IMR-90 (cell line): ENCODE measurements at regions not wholly inside any gene's neighbourhood (a gene's known extent, or its start where the extent isn't known, plus 50 kb on each side); places are given as distances from the start of the nearest gene placed in this dataset.

Experiments used
- ATAC-seq: fragments of 200-7000 bp; cut with Tn5 transposase; 2 replicates; pipeline ENCODE4 v1.9.1; 2020; ENCODE audit warnings: low read depth, mild to moderate bottlenecking, moderate library complexity
- BruUV-seq: library from RNA; stranded (reverse); fragments of 400-500 nt; replicated peaks from 2 replicates; lab custom pipeline; 2021; lab: Mats Ljungman, UMichigan
- CTCF ChIA-PET: fragments of 300-600 bp; formaldehyde crosslinking; extraction: SDS; loops from one replicate; lab custom pipeline; 2021; ENCODE audit warnings: antibody characterized with exemption; lab: Yijun Ruan, JAX
- POLR2A ChIA-PET: fragments of 300-600 bp; sonication (Branson Sonifier 250); formaldehyde crosslinking; loops from one replicate; lab custom pipeline; 2022; ENCODE audit warnings: antibody characterized with exemption; ENCODE audit not compliant: unreplicated experiment; lab: Charles Lee
- DNase-seq: peaks from one replicate; pipeline ENCODE4 v3.0.0; 2013
- H2AFZ ChIP-seq: replicated peaks from 2 replicates; pipeline ENCODE3; 2013; ENCODE audit warnings: low read length, mild to moderate bottlenecking; ENCODE audit not compliant: poor library complexity
- H2AK5ac ChIP-seq: 2 replicates; pipeline ENCODE4 v1.6.1; 2013; ENCODE audit warnings: low read depth, low read length, inconsistent platforms
- H2AK9ac ChIP-seq: replicated peaks from 2 replicates; pipeline ENCODE3; 2013; ENCODE audit warnings: mild to moderate bottlenecking, low read depth, low read length, moderate library complexity; ENCODE audit not compliant: poor library complexity
- H2BK120ac ChIP-seq: 2 replicates; pipeline ENCODE4 v1.6.1; 2013; ENCODE audit warnings: low read depth, low read length, inconsistent platforms
- H2BK15ac ChIP-seq: 3 replicates; pipeline ENCODE4 v1.6.1; 2013; ENCODE audit warnings: low read depth, low read length, inconsistent platforms
- H2BK20ac ChIP-seq: 2 replicates; pipeline ENCODE4 v1.6.1; 2013; ENCODE audit warnings: low read depth, mild to moderate bottlenecking, inconsistent platforms, low read length, moderate library complexity
- H2BK5ac ChIP-seq: 2 replicates; pipeline ENCODE4 v1.6.1; 2013; ENCODE audit warnings: mild to moderate bottlenecking, low read depth, low read length, inconsistent platforms; ENCODE audit not compliant: poor library complexity, severe bottlenecking
- H3K14ac ChIP-seq: replicated peaks from 2 replicates; pipeline ENCODE4 v1.6.1; 2013; ENCODE audit warnings: low read depth, low read length, inconsistent platforms
- H3K18ac ChIP-seq: 2 replicates; pipeline ENCODE4 v1.6.1; 2013; ENCODE audit warnings: low read depth, low read length, control low read depth
- H3K23ac ChIP-seq: 2 replicates; pipeline ENCODE4 v1.6.1; 2013; ENCODE audit warnings: low read depth, low read length, inconsistent platforms
- H3K27ac ChIP-seq: 2 replicates; pipeline ENCODE4 v1.5.1; 2013; ENCODE audit warnings: mild to moderate bottlenecking, control low read depth, low read length; ENCODE audit not compliant: insufficient read depth
- H3K27me3 ChIP-seq: 2 replicates; pipeline ENCODE4 v1.6.1; 2013; ENCODE audit warnings: low read length; ENCODE audit not compliant: control insufficient read depth, insufficient read depth
- H3K36me3 ChIP-seq: 2 replicates; pipeline ENCODE4 v1.6.1; 2013; ENCODE audit warnings: low read length, mixed read lengths; ENCODE audit not compliant: control insufficient read depth, insufficient read depth
- H3K4ac ChIP-seq: 2 replicates; pipeline ENCODE4 v1.6.1; 2013; ENCODE audit warnings: low read depth, low read length, inconsistent platforms
- H3K4me1 ChIP-seq: 2 replicates; pipeline ENCODE4 v1.6.1; 2013; ENCODE audit warnings: low read length, mixed read lengths; ENCODE audit not compliant: control insufficient read depth, insufficient read depth
- H3K4me2 ChIP-seq: 2 replicates; pipeline ENCODE4 v1.6.1; 2013; ENCODE audit warnings: low read depth, mild to moderate bottlenecking, control low read depth, low read length, moderate library complexity
- H3K4me3 ChIP-seq: 2 replicates; pipeline ENCODE4 v1.5.1; 2013; ENCODE audit warnings: low read depth, mild to moderate bottlenecking, control low read depth, low read length, moderate library complexity; ENCODE audit not compliant: insufficient read depth
- H3K56ac ChIP-seq: 2 replicates; pipeline ENCODE4 v1.6.1; 2013; ENCODE audit warnings: low read length, inconsistent platforms; ENCODE audit not compliant: insufficient read depth; ENCODE audit errors: extremely low read depth
- H3K79me1 ChIP-seq, 2 experiments: 2 replicates each; pipeline ENCODE4 v1.6.1; 2013; ENCODE audit warnings: low read length in 2 of 2, inconsistent platforms in 1 of 2, low read depth in 1 of 2
- H3K9ac ChIP-seq: 2 replicates; pipeline ENCODE4 v1.6.1; 2013; ENCODE audit warnings: low read depth, low read length, control low read depth
- H3K9me1 ChIP-seq: 2 replicates; pipeline ENCODE4 v1.6.1; 2013; ENCODE audit warnings: low read length, inconsistent platforms; ENCODE audit not compliant: insufficient read depth
- H3K9me3 ChIP-seq: 2 replicates; pipeline ENCODE4 v1.6.1; 2013; ENCODE audit warnings: low read length; ENCODE audit not compliant: control insufficient read depth, insufficient read depth
- H4K20me1 ChIP-seq: 2 replicates; pipeline ENCODE4 v1.6.1; 2013; ENCODE audit warnings: low read length, inconsistent platforms; ENCODE audit not compliant: insufficient read depth
- H4K5ac ChIP-seq: 2 replicates; pipeline ENCODE4 v1.6.1; 2013; ENCODE audit warnings: mild to moderate bottlenecking, low read depth, low read length, control low read depth
- H4K8ac ChIP-seq, 2 experiments: 2 replicates each; pipeline ENCODE4 v1.6.1; 2013; ENCODE audit warnings: low read depth in 2 of 2, low read length in 2 of 2, control low read depth in 1 of 2, inconsistent platforms in 1 of 2
- H4K91ac ChIP-seq: 2 replicates; pipeline ENCODE4 v1.6.1; 2013; ENCODE audit warnings: low read depth, low read length, inconsistent platforms; ENCODE audit not compliant: insufficient read depth
- MAFK ChIP-seq: IDR thresholded peaks from 2 replicates; pipeline ENCODE4 v1.6.1; 2012; ENCODE audit warnings: low read depth, low read length, improper control_type of control experiment
- MXI1 ChIP-seq: IDR thresholded peaks from 2 replicates; pipeline ENCODE4 v1.6.1; 2012; ENCODE audit warnings: low read depth, mild to moderate bottlenecking, low read length, moderate library complexity, borderline replicate concordance
- RAD21 ChIP-seq: IDR thresholded peaks from 2 replicates; pipeline ENCODE4 v1.6.1; 2012; ENCODE audit warnings: low read length, improper control_type of control experiment
- RCOR1 ChIP-seq: IDR thresholded peaks from 2 replicates; pipeline ENCODE4 v1.6.1; 2012; ENCODE audit warnings: mild to moderate bottlenecking, low read length, improper control_type of control experiment; ENCODE audit not compliant: insufficient replicate concordance
- WGBS, 2 experiments: methylation state at CpG; one replicate each; pipeline versions ENCODE4 v1.1.5 to v1.1.7; 2013; ENCODE audit warnings: missing lambda C conversion rate in 2 of 2; ENCODE audit not compliant: insufficient read length in 1 of 2; ENCODE audit errors: extremely low coverage in 2 of 2; 5-methylcytosine and 5-hydroxymethylcytosine counted together
- dilution Hi-C: fragments of 300-500 bp; cut with HindIII; formaldehyde crosslinking; loops from one replicate; pipeline ENCODE4 v1.14.3; 2018; ENCODE audit warnings: low sequenced_read_pairs; ENCODE audit not compliant: unreplicated experiment
- in situ Hi-C: fragments of 300-500 bp; cut with MboI; formaldehyde crosslinking; loops from 3 replicates; pipeline ENCODE4 v1.14.3; 2019; ENCODE audit warnings: low sequenced_read_pairs, inconsistent platforms, mixed read lengths
- intact Hi-C: fragments of 100-400 bp; cut with micrococcal nuclease; formaldehyde crosslinking; loops from 2 replicates; pipeline ENCODE4 v1.10.0; 2022
- TF ChIP-seq, protein P1 (sequence below): conservative IDR thresholded peaks from 2 replicates; pipeline ENCODE4 v1.5.1; 2012; ENCODE audit warnings: mild to moderate bottlenecking, low read depth, low read length, improper control_type of control experiment
- TF ChIP-seq, protein P2 (sequence below): fragments of 150-350 bp; IDR thresholded peaks from 2 replicates; pipeline ENCODE4 v1.6.1; 2017; ENCODE audit warnings: mild to moderate bottlenecking, antibody characterized with exemption, low read length, low read depth
- TF ChIP-seq, protein P3 (sequence below): fragments of 150-350 bp; IDR thresholded peaks from 2 replicates; pipeline ENCODE4 v1.6.1; 2016; ENCODE audit warnings: low read depth, mild to moderate bottlenecking, low read length, moderate library complexity, borderline replicate concordance

DNA sequence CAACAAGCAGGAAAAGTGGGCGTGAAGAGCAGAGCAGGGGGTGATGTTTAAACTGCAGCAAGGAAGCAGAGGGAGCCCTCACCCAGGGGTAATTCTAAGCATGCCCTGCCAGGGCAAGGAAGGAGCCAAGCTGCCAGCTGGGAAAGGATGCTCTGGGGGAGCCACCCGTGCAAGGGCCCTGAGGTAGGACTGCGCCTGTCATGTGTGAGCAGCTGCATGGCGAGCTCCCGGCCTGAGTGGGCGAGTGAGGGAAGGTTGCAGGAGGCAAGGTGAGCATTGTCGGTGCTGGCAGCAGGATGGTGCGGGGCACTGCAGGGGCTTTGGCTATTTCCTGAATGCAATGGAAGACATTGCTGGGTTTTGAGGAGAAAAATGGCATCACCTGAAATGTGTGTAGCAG lies 107.2 kb downstream of the COPS8 start:
- peak overlapping the region; percentile 14; the same call in 1 of the 2 replicates for H3K18ac ChIP-seq
- H3K9me1 ChIP-seq = peaks cover 20% of the 10 kb centered on the region
- H2BK5ac ChIP-seq = no peak overlapping the region
- intact Hi-C loops = no loop called here
- peaks cover 3 to 18% of the 10 kb centered on the region in 2 experiments; a peak in 2 of 4 replicates for H3K79me1 ChIP-seq
- POLR2A ChIA-PET = interaction anchor here (0.8 kb wide), 1 partner anchor 8 kb away, joined by 3 read pairs; no protein-coding TSS in a partner anchor
- H3K23ac ChIP-seq = no peak overlapping the region
- H3K14ac ChIP-seq = no peak overlapping the region
- no peak overlapping the region for H3K27ac ChIP-seq
- TF ChIP-seq MXI1 = no peak
- TF ChIP-seq, protein P1, sequence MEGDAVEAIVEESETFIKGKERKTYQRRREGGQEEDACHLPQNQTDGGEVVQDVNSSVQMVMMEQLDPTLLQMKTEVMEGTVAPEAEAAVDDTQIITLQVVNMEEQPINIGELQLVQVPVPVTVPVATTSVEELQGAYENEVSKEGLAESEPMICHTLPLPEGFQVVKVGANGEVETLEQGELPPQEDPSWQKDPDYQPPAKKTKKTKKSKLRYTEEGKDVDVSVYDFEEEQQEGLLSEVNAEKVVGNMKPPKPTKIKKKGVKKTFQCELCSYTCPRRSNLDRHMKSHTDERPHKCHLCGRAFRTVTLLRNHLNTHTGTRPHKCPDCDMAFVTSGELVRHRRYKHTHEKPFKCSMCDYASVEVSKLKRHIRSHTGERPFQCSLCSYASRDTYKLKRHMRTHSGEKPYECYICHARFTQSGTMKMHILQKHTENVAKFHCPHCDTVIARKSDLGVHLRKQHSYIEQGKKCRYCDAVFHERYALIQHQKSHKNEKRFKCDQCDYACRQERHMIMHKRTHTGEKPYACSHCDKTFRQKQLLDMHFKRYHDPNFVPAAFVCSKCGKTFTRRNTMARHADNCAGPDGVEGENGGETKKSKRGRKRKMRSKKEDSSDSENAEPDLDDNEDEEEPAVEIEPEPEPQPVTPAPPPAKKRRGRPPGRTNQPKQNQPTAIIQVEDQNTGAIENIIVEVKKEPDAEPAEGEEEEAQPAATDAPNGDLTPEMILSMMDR = no peak
- no peak for TF ChIP-seq RAD21
- TF ChIP-seq, protein P2, sequence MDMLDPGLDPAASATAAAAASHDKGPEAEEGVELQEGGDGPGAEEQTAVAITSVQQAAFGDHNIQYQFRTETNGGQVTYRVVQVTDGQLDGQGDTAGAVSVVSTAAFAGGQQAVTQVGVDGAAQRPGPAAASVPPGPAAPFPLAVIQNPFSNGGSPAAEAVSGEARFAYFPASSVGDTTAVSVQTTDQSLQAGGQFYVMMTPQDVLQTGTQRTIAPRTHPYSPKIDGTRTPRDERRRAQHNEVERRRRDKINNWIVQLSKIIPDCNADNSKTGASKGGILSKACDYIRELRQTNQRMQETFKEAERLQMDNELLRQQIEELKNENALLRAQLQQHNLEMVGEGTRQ = no peak
- TF ChIP-seq RCOR1 = no peak
- TF ChIP-seq, protein P3, sequence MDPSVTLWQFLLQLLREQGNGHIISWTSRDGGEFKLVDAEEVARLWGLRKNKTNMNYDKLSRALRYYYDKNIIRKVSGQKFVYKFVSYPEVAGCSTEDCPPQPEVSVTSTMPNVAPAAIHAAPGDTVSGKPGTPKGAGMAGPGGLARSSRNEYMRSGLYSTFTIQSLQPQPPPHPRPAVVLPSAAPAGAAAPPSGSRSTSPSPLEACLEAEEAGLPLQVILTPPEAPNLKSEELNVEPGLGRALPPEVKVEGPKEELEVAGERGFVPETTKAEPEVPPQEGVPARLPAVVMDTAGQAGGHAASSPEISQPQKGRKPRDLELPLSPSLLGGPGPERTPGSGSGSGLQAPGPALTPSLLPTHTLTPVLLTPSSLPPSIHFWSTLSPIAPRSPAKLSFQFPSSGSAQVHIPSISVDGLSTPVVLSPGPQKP = no peak
- no peak for TF ChIP-seq MAFK
- peak overlapping the region; percentile 76; the same call in 2 of the 3 replicates for H2BK15ac ChIP-seq
- H2AK5ac ChIP-seq = peak overlapping the region; percentile 76
- peak overlapping the region; percentile 100 for H3K4ac ChIP-seq
- H2AFZ ChIP-seq = no peak overlapping the region
- H2BK120ac ChIP-seq = peak overlapping the region; percentile 93
- dilution Hi-C loops = no loop called here
- H4K8ac ChIP-seq = peak overlapping the region in 1 of 2 experiments; percentile 4; a peak in 1 of 4 replicates
- H4K20me1 ChIP-seq = no peaks in the 10 kb centered on the region
- H3K4me1 ChIP-seq = peaks cover 29% of the 10 kb centered on the region
- no peak overlapping the region for H4K5ac ChIP-seq
- no peak overlapping the region for H3K4me2 ChIP-seq
- no peaks in the 10 kb centered on the region for H3K36me3 ChIP-seq
- no peaks in the 10 kb centered on the region for H3K27me3 ChIP-seq
- no peaks in the 10 kb centered on the region for H3K9me3 ChIP-seq
- H2AK9ac ChIP-seq = no peak overlapping the region
- peak overlapping the region; percentile 99 for H4K91ac ChIP-seq
- H3K4me3 ChIP-seq = no peak overlapping the region
- in situ Hi-C loops = no loop called here
- ATAC-seq = no peak
- no TSS peak for BruUV-seq
- H3K9ac ChIP-seq = no peak overlapping the region
- DNase-seq = no peak
- 92% methylated on average over 3 of the region's 8 CpGs; no CpG with 5 or more reads in 1 of the 2 experiments for WGBS, 2 experiments
- peak overlapping the region; percentile 70 for H2BK20ac ChIP-seq
- H3K56ac ChIP-seq = no peak overlapping the region
- CTCF ChIA-PET = interaction anchor here (0.6 kb wide), 1 partner anchor 13 kb away, joined by 3 read pairs; no protein-coding TSS in a partner anchor
